Mammary epithelial cell (primary cell): ENCODE measurements at regions not wholly inside any gene's neighbourhood (a gene's known extent, or its start where the extent isn't known, plus 50 kb on each side); places are given as distances from the start of the nearest gene placed in this dataset.

ENCODE experiments used
- EZH2 ChIP-seq: IDR thresholded peaks from 2 replicates; pipeline ENCODE4 v1.6.1; 2012; ENCODE audit warnings: low read length, inconsistent platforms, borderline replicate concordance
- TF ChIP-seq, protein P1 (sequence below), 2 donors: IDR thresholded peaks in 1 of 2; conservative IDR thresholded peaks in 1 of 2; 2 replicates each; pipeline ENCODE4 v1.5.1; 2011 to 2012; ENCODE audit warnings: inconsistent platforms in 2 of 2, low read length in 2 of 2, mild to moderate bottlenecking in 2 of 2, control low read depth in 1 of 2, low read depth in 1 of 2; ENCODE audit not compliant: insufficient read depth in 1 of 2; ENCODE audit errors: extremely low read depth in 1 of 2

DNA sequence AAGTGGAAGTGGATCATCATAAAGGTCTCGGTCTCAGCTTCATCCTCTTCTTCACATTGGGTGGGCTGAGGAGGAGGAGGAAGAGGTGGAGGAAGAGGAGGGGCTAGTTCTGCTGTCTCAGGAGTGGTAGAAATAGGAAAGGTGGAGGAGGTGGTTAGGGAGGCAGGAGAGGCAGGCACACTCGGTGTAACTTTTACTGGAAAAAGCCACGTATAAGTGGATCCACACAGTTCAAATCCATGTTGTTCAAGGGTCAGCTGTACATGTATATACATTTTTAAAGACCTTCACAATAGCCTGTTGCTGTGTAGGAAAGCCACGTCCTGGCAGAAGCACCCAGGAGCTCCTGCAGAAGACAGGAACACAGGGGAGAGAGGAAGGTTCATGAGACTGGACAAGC lies 110.3 kb upstream of the RAB12 start:
- TF ChIP-seq, protein P1, sequence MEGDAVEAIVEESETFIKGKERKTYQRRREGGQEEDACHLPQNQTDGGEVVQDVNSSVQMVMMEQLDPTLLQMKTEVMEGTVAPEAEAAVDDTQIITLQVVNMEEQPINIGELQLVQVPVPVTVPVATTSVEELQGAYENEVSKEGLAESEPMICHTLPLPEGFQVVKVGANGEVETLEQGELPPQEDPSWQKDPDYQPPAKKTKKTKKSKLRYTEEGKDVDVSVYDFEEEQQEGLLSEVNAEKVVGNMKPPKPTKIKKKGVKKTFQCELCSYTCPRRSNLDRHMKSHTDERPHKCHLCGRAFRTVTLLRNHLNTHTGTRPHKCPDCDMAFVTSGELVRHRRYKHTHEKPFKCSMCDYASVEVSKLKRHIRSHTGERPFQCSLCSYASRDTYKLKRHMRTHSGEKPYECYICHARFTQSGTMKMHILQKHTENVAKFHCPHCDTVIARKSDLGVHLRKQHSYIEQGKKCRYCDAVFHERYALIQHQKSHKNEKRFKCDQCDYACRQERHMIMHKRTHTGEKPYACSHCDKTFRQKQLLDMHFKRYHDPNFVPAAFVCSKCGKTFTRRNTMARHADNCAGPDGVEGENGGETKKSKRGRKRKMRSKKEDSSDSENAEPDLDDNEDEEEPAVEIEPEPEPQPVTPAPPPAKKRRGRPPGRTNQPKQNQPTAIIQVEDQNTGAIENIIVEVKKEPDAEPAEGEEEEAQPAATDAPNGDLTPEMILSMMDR (conservative IDR thresholded peaks at IDR 0.05 in 1 of 2, IDR thresholded peaks at IDR 0.05 in 1 of 2; ENCODE audit: extremely low read depth in 1 of 2, insufficient read depth in 1 of 2, low read depth in 1 of 2, low read length in 2 of 2), result no peak
- TF ChIP-seq EZH2, result no peak
